ENCODE measurements at regions not wholly inside any gene's neighbourhood (a gene's known extent, or its start where the extent isn't known, plus 50 kb on each side); places are given as distances from the start of the nearest gene placed in this dataset.
"Not testable (repeated sequence)": the region's sequence is repeated elsewhere in the genome, so short reads cannot be mapped to it uniquely, and the experiment has no call there.

DNA sequence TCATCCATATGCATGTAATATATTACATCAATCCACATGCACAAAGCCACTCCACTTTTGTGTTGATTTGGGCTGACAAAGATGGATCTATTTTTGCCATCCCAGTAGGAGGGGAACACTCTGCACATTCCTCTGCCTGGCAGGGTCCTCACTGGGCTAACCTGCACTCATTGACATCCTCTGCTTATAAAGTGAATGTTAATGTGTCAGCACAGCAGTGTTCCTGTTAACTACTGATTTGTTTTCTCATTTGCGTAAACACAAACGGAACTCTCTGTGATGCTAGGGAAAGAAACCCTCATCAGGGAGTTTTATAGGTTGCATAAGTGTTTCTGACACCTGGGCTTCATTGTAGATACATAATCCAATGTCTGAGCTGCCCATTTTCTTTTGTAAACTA is 826.0 kb downstream of the RAB28 start:
- DNase-seq = no peak

- no peak for DNase-seq
Measured at GRCh38 chr4:12651876-12652275, 832.3 kb downstream of the RAB28 start.

GRCh38 chr4:12645732-12646131 is 838.4 kb downstream of the RAB28 start:
- no peak for DNase-seq

DNA sequence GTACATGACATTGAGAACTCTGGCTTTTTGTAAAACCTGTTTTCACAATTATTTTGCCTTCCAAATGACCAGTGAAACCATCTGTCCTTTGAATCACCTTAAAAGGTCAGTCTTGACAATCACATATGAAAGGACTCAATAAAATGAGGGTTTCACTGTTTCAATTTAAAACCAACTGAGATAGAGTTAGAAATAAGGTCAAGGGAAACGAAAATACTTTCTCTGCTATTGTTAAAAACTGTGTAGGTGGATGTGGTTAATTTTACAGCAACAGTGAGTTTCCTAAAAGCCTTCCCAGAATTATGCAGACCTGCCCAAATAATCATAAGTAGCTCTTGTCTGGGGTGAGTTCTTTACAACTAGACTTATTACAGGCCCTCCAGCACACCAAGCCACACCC is 839.9 kb downstream of the RAB28 start:
- no peak for DNase-seq

DNA sequence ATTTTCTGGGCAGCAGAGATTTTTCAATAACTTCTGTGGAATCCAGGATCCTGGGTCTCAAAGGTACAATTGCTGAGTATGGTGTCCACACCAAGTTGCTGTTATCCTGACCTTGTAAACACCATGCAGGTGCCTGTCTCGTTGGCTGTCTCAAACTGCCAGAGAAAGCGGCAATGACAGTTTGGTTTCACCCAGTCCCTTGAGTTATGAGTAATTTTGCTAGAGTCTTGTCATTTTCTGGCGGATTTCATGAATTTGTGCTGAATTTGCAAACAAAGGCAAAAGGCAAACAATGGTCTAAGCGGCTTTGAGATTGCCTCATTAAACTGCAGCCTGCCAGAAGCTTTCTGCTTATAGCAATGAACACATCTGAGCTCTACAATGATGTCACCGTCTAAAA is 847.9 kb downstream of the RAB28 start:
- no peak for DNase-seq

DNA sequence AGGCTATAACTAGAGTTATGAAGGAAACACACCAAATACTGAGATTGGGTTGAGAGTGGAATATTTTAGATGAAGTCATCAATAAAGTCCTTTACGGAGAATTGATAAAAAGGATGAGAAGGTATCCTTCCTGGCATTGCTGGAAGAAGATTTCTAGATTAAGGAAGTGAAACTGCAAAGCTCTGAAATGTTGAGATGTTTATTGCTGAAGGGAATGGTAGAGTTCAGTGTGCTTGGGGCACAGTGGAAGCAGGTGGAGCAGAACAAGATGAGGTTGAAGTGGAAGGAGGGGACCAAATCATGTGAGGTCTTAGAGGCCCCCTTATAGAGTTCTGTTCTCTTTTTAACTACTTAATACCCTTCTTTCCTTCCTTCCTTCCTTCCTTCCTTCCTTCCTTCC is 848.5 kb downstream of the RAB28 start:
- no peak for DNase-seq

DNA sequence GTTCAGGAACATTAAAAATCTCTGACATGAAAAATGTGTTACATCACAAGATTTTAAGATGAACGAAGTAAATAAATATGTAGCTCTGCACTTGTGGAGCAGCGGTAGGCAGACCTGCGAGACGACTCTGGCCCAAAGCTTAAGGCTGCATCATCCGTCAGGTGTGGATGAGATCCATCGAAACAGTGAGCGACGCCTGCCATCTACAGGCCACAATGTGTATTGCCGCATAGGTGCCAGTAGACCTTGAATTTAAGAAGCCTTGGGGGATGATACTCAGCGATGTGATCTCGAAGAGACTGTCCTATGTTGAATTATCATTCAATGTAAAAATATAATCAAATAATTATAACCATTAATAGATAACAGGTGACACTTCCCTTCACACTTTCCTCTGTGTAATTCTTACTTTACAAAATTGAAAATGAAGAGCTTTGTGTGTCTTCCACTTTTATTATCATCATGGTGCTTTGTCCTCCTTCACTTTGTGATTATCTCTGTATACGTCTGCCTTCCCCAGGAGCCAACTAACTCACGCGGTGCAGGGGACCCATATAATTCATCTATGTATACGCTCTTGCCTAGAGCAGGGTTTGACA is 851.0 kb downstream of the RAB28 start:
- DNase-seq = peak; percentile 88

- DNase-seq = no peak
Measured at GRCh38 chr4:12615822-12616221, 868.3 kb downstream of the RAB28 start.

DNA sequence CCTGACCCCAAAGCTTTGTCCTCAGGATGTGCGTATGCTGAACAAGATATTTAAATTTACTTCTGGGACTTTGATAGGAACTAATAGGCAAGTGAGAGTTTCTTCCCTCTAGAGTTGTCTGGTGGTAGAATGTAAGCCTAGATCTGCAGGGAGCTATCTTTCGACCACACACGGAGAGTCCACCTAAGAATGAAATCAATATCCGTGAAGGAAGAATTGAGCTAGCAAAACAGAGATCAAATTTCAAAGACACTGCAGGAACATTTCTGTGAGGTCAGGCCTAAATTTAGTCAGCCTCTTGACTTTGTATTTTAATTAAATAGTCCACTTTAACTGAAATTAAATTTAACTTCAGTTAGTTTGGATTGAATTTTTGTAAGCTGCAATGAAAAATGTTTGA is 871.3 kb downstream of the RAB28 start:
- DNase-seq = no peak

- not testable (repeated sequence) for DNase-seq
Measured at GRCh38 chr4:12609212-12609875, 874.8 kb downstream of the RAB28 start.

GRCh38 chr4:12595986-12596385 is 888.2 kb downstream of the RAB28 start:
- DNase-seq = no peak

GRCh38 chr4:12595489-12595888 is 888.7 kb downstream of the RAB28 start:
- DNase-seq = no peak

- no peak for DNase-seq
Measured at GRCh38 chr4:12588582-12588981, 895.6 kb downstream of the RAB28 start.

GRCh38 chr4:12586242-12587006 is 897.7 kb downstream of the RAB28 start:
- no peak for DNase-seq

DNA sequence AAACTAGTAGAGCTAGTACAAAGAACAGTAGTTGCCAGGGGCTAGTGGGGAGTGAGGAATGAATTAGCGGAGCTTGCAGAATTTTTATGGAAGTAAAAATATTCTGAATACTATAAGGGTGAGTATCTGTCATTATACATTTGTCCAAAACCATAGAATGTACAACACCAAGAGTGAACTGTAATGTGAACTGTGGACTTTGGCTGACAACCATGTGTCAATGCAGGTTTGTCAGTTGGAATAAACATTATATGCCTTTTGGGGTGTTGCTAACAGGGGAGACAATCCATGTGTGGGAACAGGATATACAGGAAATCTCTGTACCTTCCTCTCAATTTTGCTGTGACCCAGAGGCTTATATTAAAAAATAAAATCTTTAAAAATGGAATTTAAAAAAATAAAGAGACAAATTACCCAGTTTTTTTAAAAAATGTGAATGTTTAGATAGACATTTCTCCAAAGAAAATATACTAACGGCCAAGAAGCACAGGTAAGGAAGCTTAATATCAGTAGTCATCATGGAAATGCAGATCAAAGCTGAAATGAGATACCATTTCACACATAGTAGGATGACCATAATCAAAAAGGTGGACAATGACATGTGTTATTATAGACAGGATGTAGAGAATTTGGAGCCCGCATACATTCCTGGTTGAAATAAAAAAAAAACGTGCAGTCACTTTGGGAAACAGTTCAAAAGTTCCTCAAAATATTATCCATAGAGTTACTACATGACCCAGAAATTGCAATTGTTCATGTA is 899.8 kb downstream of the RAB28 start:
- no peak for DNase-seq

- no peak for DNase-seq
Measured at GRCh38 chr4:12583275-12583674, 900.9 kb downstream of the RAB28 start.

DNA sequence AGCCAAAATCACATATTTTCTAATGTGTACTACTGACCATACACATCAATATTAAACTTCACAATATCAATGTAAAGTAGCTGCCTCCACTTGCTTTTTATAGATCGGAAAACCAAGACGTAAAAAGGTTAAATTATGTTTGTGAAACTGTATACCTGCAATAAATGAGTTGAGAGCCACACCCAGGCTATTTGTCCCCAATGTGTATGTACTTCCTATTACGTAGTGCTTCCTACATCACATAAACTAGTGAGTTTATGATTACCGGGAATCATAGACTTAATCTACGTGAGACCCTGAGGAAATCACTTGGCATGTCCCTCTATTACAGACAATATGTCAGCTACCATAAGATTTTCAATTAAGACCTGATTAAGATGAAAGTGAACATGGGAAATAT is 903.4 kb downstream of the RAB28 start:
- DNase-seq = no peak

GRCh38 chr4:12579172-12579571 is 905.0 kb downstream of the RAB28 start:
- no peak for DNase-seq

- no peak for DNase-seq
Measured at GRCh38 chr4:12576409-12576808, 907.7 kb downstream of the RAB28 start.

- DNase-seq = no peak
Measured at GRCh38 chr4:12573716-12574115, 910.4 kb downstream of the RAB28 start.

DNA sequence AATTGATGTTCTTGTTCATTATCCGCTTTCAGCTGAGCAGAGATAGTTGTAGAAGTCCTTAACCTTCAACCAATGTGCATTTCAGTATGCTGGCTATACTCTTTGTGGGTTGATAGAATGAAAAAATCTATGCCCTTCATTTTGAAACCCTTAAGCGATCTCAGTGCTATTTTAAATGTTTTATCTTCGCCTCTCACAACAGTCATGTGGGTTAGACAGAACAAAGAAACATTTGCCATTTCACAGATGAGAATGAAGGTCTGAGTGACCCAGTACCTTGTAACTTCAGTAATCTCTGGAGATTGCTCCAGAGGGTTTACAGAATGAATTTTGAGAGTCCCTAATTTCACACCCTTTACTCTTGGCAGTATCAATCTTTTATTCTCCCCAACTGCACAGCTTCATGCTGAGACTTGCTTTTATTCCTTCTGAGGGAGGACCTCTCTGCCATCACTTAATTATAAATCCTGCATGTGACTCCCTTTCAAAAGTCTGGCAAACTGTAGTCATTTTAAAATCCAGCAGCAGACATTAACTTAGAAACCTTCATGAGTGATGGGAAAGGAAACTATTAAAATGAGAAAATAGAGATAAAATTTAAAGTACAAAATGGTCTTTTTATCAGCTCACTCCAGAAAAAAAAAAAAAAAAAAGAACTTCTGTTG is 921.5 kb downstream of the RAB28 start:
- DNase-seq = no peak

GRCh38 chr4:12562021-12562420 is 922.1 kb downstream of the RAB28 start:
- no peak for DNase-seq

DNA sequence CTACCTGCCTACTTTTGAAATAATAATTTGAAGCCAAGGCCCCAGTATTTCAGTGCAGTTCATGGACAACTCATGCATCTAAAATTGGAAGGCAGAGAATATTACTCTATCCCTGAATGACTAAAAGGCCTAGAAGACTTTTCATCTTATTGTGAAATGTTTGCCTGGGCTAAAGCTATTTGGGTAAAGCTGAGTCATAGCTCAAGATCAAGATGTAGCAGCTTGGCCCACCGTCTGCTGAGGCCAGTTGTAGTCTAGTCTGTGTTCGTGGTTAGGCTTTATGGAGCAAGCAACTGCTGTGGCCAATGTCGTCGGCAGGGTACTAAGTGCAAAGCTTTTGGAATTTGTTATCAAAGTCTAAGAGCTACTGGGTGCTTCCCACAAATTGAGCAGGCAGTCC is 929.1 kb downstream of the RAB28 start:
- DNase-seq = no peak
